Upper lobe of right lung (tissue), 1 donor: ENCODE measurements at regions not wholly inside any gene's neighbourhood (a gene's known extent, or its start where the extent isn't known, plus 50 kb on each side); places are given as distances from the start of the nearest gene placed in this dataset.

Experiments
- ATAC-seq: fragments of 200-7000 bp; cut with Tn5 transposase; one replicate; pipeline ENCODE4 v1.9.1; 2020; ENCODE audit warnings: mild to moderate bottlenecking, moderate library complexity
- DNase-seq: peaks from one replicate; pipeline ENCODE4 v3.0.0-alpha.2; 2020
- H3K27ac ChIP-seq: fragments of 200-600 bp; one replicate; pipeline ENCODE4 v1.8.0; 2022
- H3K27me3 ChIP-seq: fragments of 200-600 bp; one replicate; pipeline ENCODE4 v1.8.0; 2022; ENCODE audit warnings: mild to moderate bottlenecking
- H3K36me3 ChIP-seq: fragments of 200-600 bp; one replicate; pipeline ENCODE4 v1.8.0; 2022
- H3K4me1 ChIP-seq: fragments of 200-600 bp; one replicate; pipeline ENCODE4 v1.8.0; 2022
- H3K4me3 ChIP-seq: fragments of 200-600 bp; one replicate; pipeline ENCODE4 v1.8.0; 2022; ENCODE audit warnings: mild to moderate bottlenecking
- H3K9me3 ChIP-seq: fragments of 200-600 bp; one replicate; pipeline ENCODE4 v1.8.0; 2022
- intact Hi-C: fragments of 100-400 bp; cut with DNase I; formaldehyde crosslinking; loops from one replicate; pipeline ENCODE4 v1.11.0; 2022
- TF ChIP-seq, protein P1 (sequence below): fragments of 200-600 bp; IDR thresholded peaks from one replicate; pipeline ENCODE4 v1.8.0; 2022; ENCODE audit warnings: antibody characterized with exemption
- donor health status: DM: no; HTN: yes; CAD: no; lungs with severe emphysema.

DNA sequence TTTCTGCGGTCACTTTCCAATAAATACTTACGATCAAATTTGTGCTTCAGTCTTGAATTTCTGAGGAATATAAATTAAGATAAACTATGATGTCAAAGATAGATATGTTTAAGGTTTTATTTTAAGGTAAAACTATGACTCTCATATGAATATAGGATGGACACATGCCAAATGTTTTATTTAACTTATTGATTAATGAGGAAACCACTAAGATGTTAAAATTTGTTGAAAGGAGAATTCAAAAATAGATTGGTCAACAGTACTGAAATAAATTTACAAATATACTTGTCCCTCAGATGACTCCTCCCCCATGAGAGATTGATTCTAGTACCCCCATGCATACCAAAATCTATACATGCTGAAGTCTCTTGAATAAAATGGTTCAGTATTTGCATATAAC, 319.7 kb upstream of the KCNH8 start:
- TF ChIP-seq, protein P1, sequence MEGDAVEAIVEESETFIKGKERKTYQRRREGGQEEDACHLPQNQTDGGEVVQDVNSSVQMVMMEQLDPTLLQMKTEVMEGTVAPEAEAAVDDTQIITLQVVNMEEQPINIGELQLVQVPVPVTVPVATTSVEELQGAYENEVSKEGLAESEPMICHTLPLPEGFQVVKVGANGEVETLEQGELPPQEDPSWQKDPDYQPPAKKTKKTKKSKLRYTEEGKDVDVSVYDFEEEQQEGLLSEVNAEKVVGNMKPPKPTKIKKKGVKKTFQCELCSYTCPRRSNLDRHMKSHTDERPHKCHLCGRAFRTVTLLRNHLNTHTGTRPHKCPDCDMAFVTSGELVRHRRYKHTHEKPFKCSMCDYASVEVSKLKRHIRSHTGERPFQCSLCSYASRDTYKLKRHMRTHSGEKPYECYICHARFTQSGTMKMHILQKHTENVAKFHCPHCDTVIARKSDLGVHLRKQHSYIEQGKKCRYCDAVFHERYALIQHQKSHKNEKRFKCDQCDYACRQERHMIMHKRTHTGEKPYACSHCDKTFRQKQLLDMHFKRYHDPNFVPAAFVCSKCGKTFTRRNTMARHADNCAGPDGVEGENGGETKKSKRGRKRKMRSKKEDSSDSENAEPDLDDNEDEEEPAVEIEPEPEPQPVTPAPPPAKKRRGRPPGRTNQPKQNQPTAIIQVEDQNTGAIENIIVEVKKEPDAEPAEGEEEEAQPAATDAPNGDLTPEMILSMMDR: no peak
- no peak overlapping the region for H3K27ac ChIP-seq
- H3K9me3 ChIP-seq: no peaks in the 10 kb centered on the region
- no peaks in the 10 kb centered on the region for H3K4me1 ChIP-seq
- intact Hi-C loops: no loop called here
- ATAC-seq (no peak), DNase-seq (no peak)
- no peak overlapping the region for H3K4me3 ChIP-seq
- no peaks in the 10 kb centered on the region for H3K27me3 ChIP-seq
- no peaks in the 10 kb centered on the region for H3K36me3 ChIP-seq

GRCh38 chr3:18827664-18828063, 320.6 kb upstream of the KCNH8 start:
- no peak for DNase-seq
- Histone ChIP-seq H3K9me3 (no peaks in the 10 kb centered on the region), H3K27ac (no peak overlapping the region), H3K36me3 (no peaks in the 10 kb centered on the region), H3K4me3 (no peak overlapping the region), H3K27me3 (no peaks in the 10 kb centered on the region), H3K4me1 (no peaks in the 10 kb centered on the region)
- TF ChIP-seq, protein P1: no peak
- intact Hi-C loops: no loop called here
- ATAC-seq: no peak

- no peaks in the 10 kb centered on the region for H3K27me3 ChIP-seq
- H3K9me3 ChIP-seq: no peaks in the 10 kb centered on the region
- H3K36me3 ChIP-seq: no peaks in the 10 kb centered on the region
- no peaks in the 10 kb centered on the region for H3K4me1 ChIP-seq
- intact Hi-C loops: no loop called here
- no peak overlapping the region for H3K27ac ChIP-seq
- TF ChIP-seq, protein P1: no peak
- ATAC-seq: no peak
- no peak overlapping the region for H3K4me3 ChIP-seq
- DNase-seq: no peak
Measured at GRCh38 chr3:18825665-18826064, 322.6 kb upstream of the KCNH8 start.

GRCh38 chr3:18813300-18813699, 335.0 kb upstream of the KCNH8 start:
- TF ChIP-seq, protein P1: no peak

GRCh38 chr3:18812316-18812715, 336.0 kb upstream of the KCNH8 start:
- no peaks in the 10 kb centered on the region for H3K9me3 ChIP-seq
- no peak overlapping the region for H3K4me3 ChIP-seq
- no peaks in the 10 kb centered on the region for H3K27me3 ChIP-seq
- H3K27ac ChIP-seq: no peak overlapping the region
- no peaks in the 10 kb centered on the region for H3K4me1 ChIP-seq
- H3K36me3 ChIP-seq: no peaks in the 10 kb centered on the region
- ATAC-seq (no peak), DNase-seq (no peak)
- TF ChIP-seq, protein P1: no peak
- intact Hi-C loops: no loop called here

More at GRCh38 chr3:18813300-18813699, 335.0 kb upstream of the KCNH8 start:
- H3K27me3 ChIP-seq: no peaks in the 10 kb centered on the region
- H3K36me3 ChIP-seq: no peaks in the 10 kb centered on the region
- no peak overlapping the region for H3K4me3 ChIP-seq
- no peak for ATAC-seq
- intact Hi-C loops: no loop called here
- no peaks in the 10 kb centered on the region for H3K4me1 ChIP-seq
- no peaks in the 10 kb centered on the region for H3K9me3 ChIP-seq
- H3K27ac ChIP-seq: no peak overlapping the region
- DNase-seq: no peak

DNA sequence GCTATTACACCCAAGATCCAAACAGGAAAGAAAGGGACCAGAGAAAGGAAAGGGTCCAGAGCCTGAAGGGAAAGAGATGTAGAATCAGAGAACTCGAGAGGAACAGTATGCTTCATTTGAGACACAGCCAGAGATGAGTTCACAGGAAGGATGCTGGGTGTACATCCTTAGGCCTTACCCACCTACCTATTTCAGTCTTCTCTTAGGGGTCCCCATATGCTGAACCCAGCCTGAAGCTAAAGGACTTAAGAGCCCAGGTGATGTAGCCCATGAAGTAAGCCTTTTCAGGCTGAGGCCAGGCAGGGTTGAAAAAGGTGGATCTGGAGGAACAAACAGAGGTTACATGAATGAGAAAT, 338.0 kb upstream of the KCNH8 start:
- DNase-seq: no peak
- intact Hi-C loops: no loop called here
- H3K4me3 ChIP-seq: no peak overlapping the region
- no peak for ATAC-seq
- H3K36me3 ChIP-seq: no peaks in the 10 kb centered on the region
- no peaks in the 10 kb centered on the region for H3K9me3 ChIP-seq
- no peak overlapping the region for H3K27ac ChIP-seq
- no peaks in the 10 kb centered on the region for H3K4me1 ChIP-seq
- no peaks in the 10 kb centered on the region for H3K27me3 ChIP-seq
- TF ChIP-seq, protein P1: no peak
